WI38 (cell line): ENCODE measurements at regions not wholly inside any gene's neighbourhood (a gene's known extent, or its start where the extent isn't known, plus 50 kb on each side); places are given as distances from the start of the nearest gene placed in this dataset.

Experiments
- H3K4me3 ChIP-seq: 2 replicates; pipeline ENCODE4 v1.5.1; 2011; ENCODE audit warnings: low read depth, mild to moderate bottlenecking, control low read depth, low read length
- CTCF ChIP-seq: IDR thresholded peaks from 2 replicates; pipeline ENCODE4 v1.5.1; 2012; ENCODE audit warnings: low read depth, mild to moderate bottlenecking, control low read depth, low read length

GRCh38 chr15:62881056-62881455 lies 161.5 kb upstream of the TPM1 start:
- no peak overlapping the region for H3K4me3 ChIP-seq
- no peak for TF ChIP-seq CTCF

GRCh38 chr15:62883938-62884479 lies 158.5 kb upstream of the TPM1 start:
- TF ChIP-seq CTCF: no peak
- no peak overlapping the region for H3K4me3 ChIP-seq

- H3K4me3 ChIP-seq: 0 out of 2 replicates have a peak overlapping the region, but pooled peaks have one; percentile 11
- TF ChIP-seq CTCF: no peak
These were observed 156.0 kb upstream of the TPM1 start for GRCh38 chr15:62886431-62887071.

GRCh38 chr15:62887113-62887570 lies 155.4 kb upstream of the TPM1 start:
- TF ChIP-seq CTCF: no peak
- H3K4me3 ChIP-seq: no peak overlapping the region

GRCh38 chr15:62888623-62889022 lies 153.9 kb upstream of the TPM1 start:
- no peak for TF ChIP-seq CTCF
- no peak overlapping the region for H3K4me3 ChIP-seq

- no peak overlapping the region for H3K4me3 ChIP-seq
- TF ChIP-seq CTCF: no peak
These were observed 153.3 kb upstream of the TPM1 start for GRCh38 chr15:62889141-62889661.

GRCh38 chr15:62889734-62890505 lies 152.6 kb upstream of the TPM1 start:
- no peak overlapping the region for H3K4me3 ChIP-seq
- no peak for TF ChIP-seq CTCF
